ENCODE measurements at regions not wholly inside any gene's neighbourhood (a gene's known extent, or its start where the extent isn't known, plus 50 kb on each side); places are given as distances from the start of the nearest gene placed in this dataset.
A peak's percentile ranks its signal among the peaks of the same experiment; 100 is the strongest.

GRCh38 chr10:107443326-107443725 is 278.8 kb upstream of the SORCS1 start:
- POLR2A ChIA-PET (ENCODE audit: unreplicated experiment) = no interaction called here
- no peak overlapping the region for H3K23ac ChIP-seq (ENCODE audit: low read depth, low read length)
- WGBS, 2 experiments (ENCODE audit: extremely low coverage in 2 of 2, insufficient read length in 1 of 2) = no CpG with 5 or more reads among the region's 1 CpG

More at GRCh38 chr10:107443326-107443725, 278.8 kb upstream of the SORCS1 start:
- H3K36me3 ChIP-seq (ENCODE audit: control insufficient read depth, insufficient read depth, low read length) = no peaks in the 10 kb centered on the region
- H3K79me1 ChIP-seq (ENCODE audit: low read depth in 1 of 2, low read length in 2 of 2) = no peaks in the 10 kb centered on the region
- no peak overlapping the region for H4K8ac ChIP-seq (ENCODE audit: low read depth in 2 of 2, low read length in 2 of 2)
- no peaks in the 10 kb centered on the region for H3K9me1 ChIP-seq (ENCODE audit: insufficient read depth, low read length)
- no peak overlapping the region for H3K18ac ChIP-seq (ENCODE audit: low read depth, low read length)
- no peak overlapping the region for H2BK20ac ChIP-seq (ENCODE audit: low read depth, low read length)
- no peak overlapping the region for H2BK15ac ChIP-seq (ENCODE audit: low read depth, low read length)
- no peak overlapping the region for H3K56ac ChIP-seq (ENCODE audit: extremely low read depth, insufficient read depth, low read length)
- H3K27me3 ChIP-seq (ENCODE audit: control insufficient read depth, insufficient read depth, low read length) = no peaks in the 10 kb centered on the region
- no peak overlapping the region for H2AK9ac ChIP-seq (replicated peaks; ENCODE audit: low read depth, low read length, poor library complexity)
- dilution Hi-C loops (cut with HindIII; ENCODE audit: low sequenced_read_pairs, unreplicated experiment) = no loop called here
- no peak overlapping the region for H3K4me3 ChIP-seq (ENCODE audit: insufficient read depth, low read depth, low read length)
- intact Hi-C loops (cut with micrococcal nuclease) = no loop called here
- no peak overlapping the region for H2AFZ ChIP-seq (replicated peaks; ENCODE audit: low read length, poor library complexity)
- no peak overlapping the region for H4K91ac ChIP-seq (ENCODE audit: insufficient read depth, low read depth, low read length)
- no peak overlapping the region for H3K9ac ChIP-seq (ENCODE audit: low read depth, low read length)
- no peak overlapping the region for H2BK120ac ChIP-seq (ENCODE audit: low read depth, low read length)
- no peak overlapping the region for H3K27ac ChIP-seq (ENCODE audit: insufficient read depth, low read length)
- peak; percentile 44 for ATAC-seq (ENCODE audit: low read depth)
- H3K4me2 ChIP-seq (ENCODE audit: low read depth, low read length) = no peak overlapping the region
- TF ChIP-seq RAD21 (IDR thresholded peaks at IDR 0.05; ENCODE audit: low read length) (no peak), MAFK (IDR thresholded peaks at IDR 0.05; ENCODE audit: low read depth, low read length) (no peak), RCOR1 (IDR thresholded peaks at IDR 0.05; ENCODE audit: insufficient replicate concordance, low read length) (no peak), BHLHE40 (IDR thresholded peaks at IDR 0.05; ENCODE audit: low read depth, low read length) (no peak), POLR2A (IDR thresholded peaks at IDR 0.05; ENCODE audit: low read depth, low read length) (no peak), RFX5 (IDR thresholded peaks at IDR 0.05; ENCODE audit: low read depth, low read length) (no peak), MXI1 (IDR thresholded peaks at IDR 0.05; ENCODE audit: borderline replicate concordance, low read depth, low read length) (no peak)
- H4K20me1 ChIP-seq (ENCODE audit: insufficient read depth, low read length) = no peaks in the 10 kb centered on the region
- CTCF ChIA-PET = no interaction called here
- H4K5ac ChIP-seq (ENCODE audit: low read depth, low read length) = no peak overlapping the region
- no peaks in the 10 kb centered on the region for H3K4me1 ChIP-seq (ENCODE audit: control insufficient read depth, insufficient read depth, low read length)
- peak; percentile 18 for DNase-seq
- in situ Hi-C loops (cut with MboI; ENCODE audit: low sequenced_read_pairs) = no loop called here
- no peak overlapping the region for H3K14ac ChIP-seq (replicated peaks; ENCODE audit: low read depth, low read length)
- no peak overlapping the region for H2AK5ac ChIP-seq (ENCODE audit: low read depth, low read length)
- no peak overlapping the region for H3K4ac ChIP-seq (ENCODE audit: low read depth, low read length)
- no peak overlapping the region for H2BK5ac ChIP-seq (ENCODE audit: low read depth, low read length, poor library complexity, severe bottlenecking)
- BruUV-seq (replicated peaks) = no TSS peak
- H3K9me3 ChIP-seq (ENCODE audit: control insufficient read depth, insufficient read depth, low read length) = peaks cover 3% of the 10 kb centered on the region; the same call in 1 of the 2 replicates

All from IMR-90 (cell line).